Suprapubic skin (tissue), 4 donors: ENCODE measurements at regions not wholly inside any gene's neighbourhood (a gene's known extent, or its start where the extent isn't known, plus 50 kb on each side); places are given as distances from the start of the nearest gene placed in this dataset.
"Not testable (repeated sequence)": the region's sequence is repeated elsewhere in the genome, so short reads cannot be mapped to it uniquely, and the experiment has no call there.

Experiments
- DNase-seq, 2 donors: peaks; one replicate each; pipeline ENCODE4 v3.0.0-alpha.2; 2019; ENCODE audit warnings: low spot score in 2 of 2
- H3K27ac ChIP-seq: fragments of 200-600 bp; sonication (generic); one replicate; pipeline ENCODE4 v1.5.1; 2019
- H3K27me3 ChIP-seq: fragments of 200-600 bp; sonication (generic); one replicate; pipeline ENCODE4 v1.5.1; 2019
- H3K36me3 ChIP-seq: fragments of 200-600 bp; sonication (generic); one replicate; pipeline ENCODE4 v1.5.1; 2019
- H3K4me1 ChIP-seq: fragments of 200-600 bp; sonication (generic); one replicate; pipeline ENCODE4 v1.5.1; 2019
- H3K4me3 ChIP-seq: fragments of 200-600 bp; sonication (generic); one replicate; pipeline ENCODE4 v1.5.1; 2019; ENCODE audit warnings: mild to moderate bottlenecking
- H3K9me3 ChIP-seq: fragments of 200-600 bp; sonication (generic); one replicate; pipeline ENCODE4 v1.5.1; 2019
- CTCF ChIP-seq, 2 donors: fragments of 200-600 bp in 1 of 2; fragments of 450-650 bp in 1 of 2; sonication (generic) in 1 of 2; IDR thresholded peaks; one replicate each; pipeline ENCODE4 v1.5.1; 2016 to 2019; ENCODE audit warnings: antibody characterized with exemption in 2 of 2, mild to moderate bottlenecking in 1 of 2, moderate library complexity in 1 of 2
- EP300 ChIP-seq: sonication (generic); formaldehyde crosslinking; IDR thresholded peaks from one replicate; pipeline ENCODE4 v1.6.1; 2017; ENCODE audit warnings: antibody characterized with exemption
- POLR2A ChIP-seq, 2 donors: fragments of 450-650 bp; IDR thresholded peaks; one replicate each; pipeline ENCODE4 v1.6.1; 2017; ENCODE audit warnings: antibody characterized with exemption in 2 of 2, mild to moderate bottlenecking in 2 of 2, moderate library complexity in 2 of 2
- POLR2AphosphoS5 ChIP-seq, 3 donors: sonication (generic); formaldehyde crosslinking; IDR thresholded peaks; one replicate each; pipeline ENCODE4 v1.6.1; 2017; ENCODE audit warnings: antibody characterized with exemption in 3 of 3
- WGBS: methylation state at CpG from one replicate; pipeline ENCODE4 v1.1.5; 2018; 5-methylcytosine and 5-hydroxymethylcytosine counted together

DNA sequence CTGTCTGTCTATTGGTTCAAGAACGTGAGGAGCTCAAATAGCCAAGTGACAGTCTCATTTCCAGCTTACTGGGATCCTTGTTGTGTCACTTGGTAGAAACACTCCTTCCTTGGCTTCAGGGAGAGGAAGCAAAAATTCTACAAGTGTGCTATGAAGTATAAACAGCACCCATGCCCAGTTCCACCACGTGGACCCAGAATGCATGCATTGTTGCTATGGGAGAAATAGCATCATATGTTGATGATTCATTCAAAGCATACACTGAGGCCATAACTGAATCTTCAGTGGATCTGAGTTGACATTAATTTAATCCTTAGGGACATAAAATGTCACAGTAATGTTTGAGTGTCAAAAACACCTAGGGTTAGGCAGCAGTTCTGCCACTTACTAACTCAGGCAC lies 199.0 kb upstream of the RXFP2 start:
- Histone ChIP-seq H3K36me3 (no peaks in the 10 kb centered on the region), H3K27me3 (no peaks in the 10 kb centered on the region), H3K4me3 (no peak overlapping the region), H3K27ac (no peak overlapping the region), H3K4me1 (no peaks in the 10 kb centered on the region), H3K9me3 (no peaks in the 10 kb centered on the region)
- no peak for DNase-seq
- TF ChIP-seq CTCF (IDR thresholded peaks at IDR 0.05) = no peak
- TF ChIP-seq EP300 = no peak
- TF ChIP-seq POLR2A (IDR thresholded peaks at IDR 0.05) = no peak
- TF ChIP-seq POLR2AphosphoS5 (IDR thresholded peaks at IDR 0.05) = no peak
- WGBS = 38% methylated on average over 2 of the region's 2 CpGs

GRCh38 chr13:31543190-31543589 lies 196.1 kb upstream of the RXFP2 start:
- H3K4me3 ChIP-seq = no peak overlapping the region
- H3K9me3 ChIP-seq = no peaks in the 10 kb centered on the region
- H3K4me1 ChIP-seq = peaks cover 4% of the 10 kb centered on the region
- no peak overlapping the region for H3K27ac ChIP-seq
- DNase-seq = no peak
- no peak for TF ChIP-seq POLR2AphosphoS5 (IDR thresholded peaks at IDR 0.05)
- no peak for TF ChIP-seq CTCF (IDR thresholded peaks at IDR 0.05)
- no peak for TF ChIP-seq EP300
- TF ChIP-seq POLR2A (IDR thresholded peaks at IDR 0.05) = no peak
- H3K27me3 ChIP-seq = no peaks in the 10 kb centered on the region
- no peaks in the 10 kb centered on the region for H3K36me3 ChIP-seq

DNA sequence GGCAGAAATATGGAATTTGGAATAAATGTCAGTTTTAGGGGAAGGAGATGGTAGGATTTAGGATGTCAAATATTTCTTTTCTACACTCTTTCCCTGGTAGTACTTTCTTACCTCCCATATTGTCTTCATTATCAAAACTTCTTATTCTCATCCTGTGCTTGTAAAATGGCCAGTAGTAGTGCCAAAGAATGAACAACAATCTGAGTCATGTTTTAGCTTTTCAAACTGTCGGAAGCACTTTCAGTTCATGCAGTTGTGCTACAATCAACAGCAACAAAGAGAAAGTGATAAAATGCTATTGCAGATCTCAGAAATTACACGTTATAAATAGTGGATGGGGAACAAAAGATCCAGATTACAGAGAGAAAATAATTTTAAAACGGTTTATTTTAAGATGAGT lies 193.7 kb upstream of the RXFP2 start:
- Histone ChIP-seq H3K4me1 (peaks cover 4% of the 10 kb centered on the region), H3K27me3 (no peaks in the 10 kb centered on the region), H3K36me3 (no peaks in the 10 kb centered on the region), H3K4me3 (no peak overlapping the region), H3K27ac (no peak overlapping the region), H3K9me3 (no peaks in the 10 kb centered on the region)
- no peak for DNase-seq
- TF ChIP-seq POLR2AphosphoS5 (IDR thresholded peaks at IDR 0.05) (no peak), EP300 (no peak), POLR2A (IDR thresholded peaks at IDR 0.05) (no peak), CTCF (IDR thresholded peaks at IDR 0.05) (no peak)
- 56% methylated on average over 3 of the region's 3 CpGs for WGBS

GRCh38 chr13:31556376-31556775 lies 182.9 kb upstream of the RXFP2 start:
- Histone ChIP-seq H3K4me3 (no peak overlapping the region), H3K27ac (no peak overlapping the region), H3K4me1 (no peaks in the 10 kb centered on the region), H3K27me3 (no peaks in the 10 kb centered on the region), H3K36me3 (no peaks in the 10 kb centered on the region), H3K9me3 (no peaks in the 10 kb centered on the region)
- TF ChIP-seq EP300 = no peak
- no peak for TF ChIP-seq POLR2A (IDR thresholded peaks at IDR 0.05)
- no peak for TF ChIP-seq CTCF (IDR thresholded peaks at IDR 0.05)
- no peak for TF ChIP-seq POLR2AphosphoS5 (IDR thresholded peaks at IDR 0.05)
- WGBS = 51% methylated on average over 5 of the region's 5 CpGs
- DNase-seq = no peak

DNA sequence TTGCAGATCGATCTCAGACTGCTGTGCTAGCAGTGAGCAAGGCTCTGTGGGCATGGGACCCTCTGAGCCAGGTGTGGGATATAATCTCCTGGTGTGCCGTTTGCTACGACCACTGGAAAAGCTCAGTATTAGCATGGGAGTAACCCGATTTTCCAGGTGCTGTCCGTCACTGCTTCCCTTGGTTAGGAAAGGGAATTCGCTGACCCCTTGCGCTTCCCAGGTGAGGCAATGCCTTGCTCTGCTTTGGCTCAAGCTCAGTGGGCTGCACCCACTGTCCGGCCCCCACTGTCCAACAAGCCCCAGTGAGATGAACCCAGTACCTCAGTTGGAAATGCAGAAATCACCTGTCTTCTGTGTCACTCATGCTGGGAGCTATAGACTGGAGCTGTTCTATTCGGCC lies 155.1 kb upstream of the RXFP2 start:
- H3K27ac ChIP-seq, DNase-seq, H3K4me1 ChIP-seq, H3K4me3 ChIP-seq, H3K36me3 ChIP-seq, H3K27me3 ChIP-seq, H3K9me3 ChIP-seq: not testable (repeated sequence)
- 88% methylated on average over 5 of the region's 9 CpGs for WGBS

- H3K4me3 ChIP-seq = no peak overlapping the region
- no peak for DNase-seq
- H3K27ac ChIP-seq = no peak overlapping the region
- no peaks in the 10 kb centered on the region for H3K9me3 ChIP-seq
- no peaks in the 10 kb centered on the region for H3K27me3 ChIP-seq
- H3K4me1 ChIP-seq = no peaks in the 10 kb centered on the region
- 38% methylated on average over 3 of the region's 3 CpGs for WGBS
- H3K36me3 ChIP-seq = no peaks in the 10 kb centered on the region
- TF ChIP-seq POLR2AphosphoS5 (IDR thresholded peaks at IDR 0.05) (no peak), EP300 (no peak), POLR2A (IDR thresholded peaks at IDR 0.05) (no peak), CTCF (IDR thresholded peaks at IDR 0.05) (no peak)
Observed at GRCh38 chr13:31587698-31588266, 151.5 kb upstream of the RXFP2 start.
